Dedifferentiated amniotic fluid mesenchymal stem cell (primary cell): ENCODE measurements at regions not wholly inside any gene's neighbourhood (a gene's known extent, or its start where the extent isn't known, plus 50 kb on each side); places are given as distances from the start of the nearest gene placed in this dataset.
"Not testable (repeated sequence)": the region's sequence is repeated elsewhere in the genome, so short reads cannot be mapped to it uniquely, and the experiment has no call there.

Experiments used
- DNase-seq: peaks from one replicate; pipeline ENCODE4 v3.0.0-alpha.2; 2016; ENCODE audit errors: extremely low spot score

DNA sequence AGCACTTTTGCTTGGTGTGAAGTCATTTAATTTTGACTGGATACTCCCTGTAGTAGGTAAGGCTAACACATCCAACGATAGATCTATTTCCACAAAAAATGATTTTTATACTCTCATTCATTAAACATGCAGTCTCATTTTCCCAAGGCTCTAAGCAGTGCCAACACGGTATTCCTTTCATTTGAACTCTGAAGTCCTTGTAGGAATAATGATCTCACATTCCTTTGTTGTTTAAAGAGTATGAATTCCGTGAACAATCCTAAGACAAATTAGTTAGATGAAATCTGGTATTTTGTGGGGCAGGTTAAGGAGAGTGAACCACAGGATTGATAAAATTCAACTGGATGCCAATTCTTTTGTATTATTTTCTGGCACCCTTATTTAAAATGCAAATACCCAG, 66.6 kb downstream of the LACC1 start:
- DNase-seq: no peak

GRCh38 chr13:43947897-43948458, 68.3 kb downstream of the LACC1 start:
- no peak for DNase-seq

DNA sequence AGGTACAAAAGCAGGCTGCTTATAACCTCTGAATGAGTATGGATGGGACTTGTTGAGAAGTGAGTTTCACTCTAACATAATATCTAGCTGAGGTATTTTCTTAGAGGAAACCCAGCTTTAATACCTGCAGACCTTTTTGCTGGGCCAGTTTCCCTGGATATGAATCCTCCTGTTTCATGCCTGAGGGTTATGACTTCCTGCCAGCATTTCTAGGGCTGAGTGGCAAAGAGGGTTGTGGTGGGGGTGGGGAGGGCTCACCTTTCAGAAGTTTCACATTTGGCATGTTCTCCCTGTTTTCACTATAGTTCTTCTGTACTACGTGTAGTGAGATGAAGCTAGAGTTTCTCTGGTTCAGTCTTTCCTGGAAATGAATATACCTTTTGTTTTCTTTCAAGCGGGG, 73.7 kb downstream of the LACC1 start:
- no peak for DNase-seq

DNA sequence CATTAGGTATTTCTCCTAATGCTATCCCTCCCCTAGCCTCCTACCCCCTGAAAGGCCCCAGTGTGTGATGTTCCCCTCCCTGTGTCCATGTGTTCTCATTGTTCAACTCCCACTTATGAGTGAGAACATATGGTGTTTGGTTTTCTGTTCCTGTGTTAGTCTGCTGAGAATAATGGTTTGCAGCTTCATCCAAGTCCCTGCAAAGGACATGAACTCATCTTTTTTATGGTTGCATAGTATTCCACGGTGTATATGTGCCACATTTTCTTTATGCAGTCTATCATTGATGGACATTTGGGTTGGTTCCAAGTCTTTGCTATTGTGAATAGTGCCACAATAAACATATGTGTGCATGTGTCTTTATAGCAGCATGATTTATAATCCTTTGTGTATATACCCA, 77.3 kb downstream of the LACC1 start:
- not testable (repeated sequence) for DNase-seq

- no peak for DNase-seq
Observed at GRCh38 chr13:43959291-43959690, 79.6 kb downstream of the LACC1 start.

- DNase-seq: no peak
Observed at GRCh38 chr13:43961909-43962308, 82.2 kb downstream of the LACC1 start.

DNA sequence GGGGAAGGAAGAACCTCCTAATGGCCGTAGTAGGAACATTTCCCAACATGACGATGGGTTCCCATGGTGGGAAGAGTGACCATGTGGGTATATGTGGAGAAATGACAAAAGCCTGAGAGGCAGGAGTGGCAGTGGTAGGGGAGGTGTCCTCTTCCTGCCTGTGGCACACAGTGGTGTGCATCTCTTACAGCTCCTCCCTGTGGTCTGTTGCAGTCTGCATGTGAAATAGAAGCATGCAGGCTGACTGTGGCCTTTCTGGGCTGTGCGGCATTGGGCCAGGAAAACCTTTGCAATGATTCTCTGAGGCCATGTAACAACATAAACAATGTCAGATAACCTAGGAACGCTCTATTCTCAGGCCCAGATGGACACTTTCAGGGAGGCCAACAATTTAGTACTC, 84.0 kb downstream of the LACC1 start:
- DNase-seq: no peak

GRCh38 chr13:43964698-43965458, 85.2 kb downstream of the LACC1 start:
- DNase-seq: no peak

GRCh38 chr13:43965459-43965845, 85.7 kb downstream of the LACC1 start:
- DNase-seq: no peak

GRCh38 chr13:43968251-43968942, 88.7 kb downstream of the LACC1 start:
- not testable (repeated sequence) for DNase-seq

GRCh38 chr13:43968943-43969690, 89.4 kb downstream of the LACC1 start:
- not testable (repeated sequence) for DNase-seq

DNA sequence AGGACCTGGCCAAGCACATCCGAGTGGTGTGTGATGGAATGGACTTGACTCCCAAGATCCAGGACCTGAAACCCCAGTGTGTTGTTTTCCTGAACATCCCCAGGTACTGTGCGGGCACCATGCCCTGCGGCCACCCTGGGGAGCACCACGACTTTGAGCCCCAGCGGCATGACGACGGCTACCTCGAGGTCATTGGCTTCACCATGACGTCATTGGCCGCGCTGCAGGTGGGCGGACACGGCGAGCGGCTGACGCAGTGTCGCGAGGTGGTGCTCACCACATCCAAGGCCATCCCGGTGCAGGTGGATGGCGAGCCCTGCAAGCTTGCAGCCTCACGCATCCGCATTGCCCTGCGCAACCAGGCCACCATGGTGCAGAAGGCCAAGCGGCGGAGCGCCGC, 90.2 kb downstream of the LACC1 start:
- not testable (repeated sequence) for DNase-seq

DNA sequence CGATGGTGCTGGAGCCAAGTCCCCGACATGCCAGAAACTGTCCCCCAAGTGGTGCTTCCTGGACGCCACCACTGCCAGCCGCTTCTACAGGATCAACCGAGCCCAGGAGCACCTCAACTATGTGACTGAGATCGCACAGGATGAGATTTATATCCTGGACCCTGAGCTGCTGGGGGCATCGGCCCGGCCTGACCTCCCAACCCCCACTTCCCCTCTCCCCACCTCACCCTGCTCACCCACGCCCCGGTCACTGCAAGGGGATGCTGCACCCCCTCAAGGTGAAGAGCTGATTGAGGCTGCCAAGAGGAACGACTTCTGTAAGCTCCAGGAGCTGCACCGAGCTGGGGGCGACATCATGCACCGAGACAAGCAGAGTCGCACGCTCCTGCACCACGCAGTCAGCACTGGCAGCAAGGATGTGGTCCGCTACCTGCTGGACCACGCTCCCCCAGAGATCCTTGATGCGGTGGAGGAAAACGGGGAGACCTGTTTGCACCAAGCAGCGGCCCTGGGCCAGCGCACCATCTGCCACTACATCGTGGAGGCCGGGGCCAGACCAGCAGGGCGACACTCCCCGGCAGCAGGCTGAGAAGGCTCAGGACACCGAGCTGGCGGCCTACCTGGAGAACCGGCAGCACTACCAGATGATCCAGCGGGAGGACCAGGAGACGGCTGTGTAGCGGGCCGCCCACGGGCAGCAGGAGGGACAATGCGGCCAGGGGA, 91.0 kb downstream of the LACC1 start:
- not testable (repeated sequence) for DNase-seq

DNA sequence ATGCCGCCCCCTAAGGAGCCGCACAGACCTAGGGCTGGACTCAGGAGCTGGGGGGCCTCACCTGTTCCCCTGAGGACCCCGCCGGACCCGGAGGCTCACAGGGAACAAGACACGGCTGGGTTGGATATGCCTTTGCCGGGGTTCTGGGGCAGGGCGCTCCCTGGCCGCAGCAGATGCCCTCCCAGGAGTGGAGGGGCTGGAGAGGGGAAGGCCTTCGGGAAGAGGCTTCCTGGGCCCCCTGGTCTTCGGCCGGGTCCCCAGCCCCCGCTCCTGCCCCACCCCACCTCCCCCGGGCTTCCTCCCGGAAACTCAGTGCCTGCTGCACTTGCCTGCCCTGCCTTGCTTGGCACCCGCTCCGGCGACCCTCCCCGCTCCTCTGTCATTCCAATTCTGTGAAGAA, 91.6 kb downstream of the LACC1 start:
- DNase-seq: not testable (repeated sequence)

- no peak for DNase-seq
Observed at GRCh38 chr13:43977911-43978310, 98.2 kb downstream of the LACC1 start.

GRCh38 chr13:43978688-43979087, 99.0 kb downstream of the LACC1 start:
- DNase-seq: no peak

GRCh38 chr13:43979492-43979891, 99.8 kb downstream of the LACC1 start:
- no peak for DNase-seq

DNA sequence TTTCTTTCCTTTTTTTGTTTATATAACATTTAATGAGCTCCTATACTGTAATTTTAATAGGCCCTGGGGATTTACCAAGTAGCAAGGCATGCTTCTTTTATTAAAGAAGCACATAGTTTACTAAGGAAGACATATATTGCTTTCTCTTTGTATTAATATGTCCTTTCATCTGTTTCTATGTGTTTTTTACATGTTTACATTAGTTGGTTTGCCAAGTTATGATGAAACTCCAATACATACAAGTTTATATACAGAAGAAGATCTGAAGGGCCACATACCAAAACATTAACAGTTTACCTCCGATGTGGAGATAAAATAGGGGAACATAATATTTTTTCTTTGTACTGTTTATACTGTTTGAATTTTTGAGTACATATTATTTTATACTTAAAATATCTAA, 100.9 kb downstream of the LACC1 start:
- no peak for DNase-seq

DNA sequence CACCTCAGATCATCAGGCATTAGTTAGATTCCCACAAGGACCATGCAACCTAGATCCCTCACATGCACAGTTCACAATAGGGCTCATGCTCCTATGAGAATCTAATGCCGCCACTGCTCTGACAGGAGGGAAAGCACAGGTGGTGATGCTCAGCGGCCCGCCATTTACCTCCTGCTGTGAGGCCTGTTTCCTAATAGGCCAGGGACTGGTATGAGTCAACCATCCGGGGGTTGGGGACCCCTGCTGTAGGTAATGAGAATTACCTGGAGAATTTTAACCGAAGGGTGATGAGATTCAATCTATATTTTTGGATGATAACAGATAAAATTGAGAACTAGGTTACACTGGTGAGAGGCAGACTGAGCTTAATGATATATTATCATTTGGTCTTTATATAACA, 101.4 kb downstream of the LACC1 start:
- DNase-seq: no peak

- DNase-seq: no peak
Observed at GRCh38 chr13:43981512-43982301, 102.0 kb downstream of the LACC1 start.

GRCh38 chr13:43983373-43983772, 103.7 kb downstream of the LACC1 start:
- DNase-seq: no peak
